PC-3 (cell line): ENCODE measurements at regions not wholly inside any gene's neighbourhood (a gene's known extent, or its start where the extent isn't known, plus 50 kb on each side); places are given as distances from the start of the nearest gene placed in this dataset.

Experiments
- ATAC-seq: fragments of 200-7000 bp; cut with Tn5 transposase; 2 replicates; pipeline ENCODE4 v1.9.1; 2020; ENCODE audit warnings: mild to moderate bottlenecking, moderate library complexity
- BruUV-seq: library from RNA; stranded (reverse); fragments of 400-500 nt; replicated peaks from 2 replicates; lab custom pipeline; 2021; lab: Mats Ljungman, UMichigan
- CTCF ChIA-PET: fragments of 300-600 bp; sonication (Branson Sonifier 250); formaldehyde crosslinking; loops from one replicate; lab custom pipeline; 2022; ENCODE audit warnings: antibody characterized with exemption; lab: Charles Lee
- POLR2A ChIA-PET: fragments of 300-600 bp; sonication (Branson Sonifier 250); formaldehyde crosslinking; loops from one replicate; lab custom pipeline; 2022; ENCODE audit warnings: antibody characterized with exemption; ENCODE audit not compliant: unreplicated experiment; lab: Charles Lee
- DNase-seq: peaks from one replicate; pipeline ENCODE4 v3.0.0-alpha.2; 2015
- H2AFZ ChIP-seq: fragments of 300-600 bp; sonication (generic); 2 replicates; pipeline ENCODE4 v1.6.0; 2016; ENCODE audit warnings: antibody characterized with exemption, low read length
- H3F3A ChIP-seq: fragments of 300-600 bp; sonication (generic); one replicate; pipeline ENCODE4 v1.6.0; 2017; ENCODE audit warnings: antibody characterized with exemption, low read length, control low read depth, mild to moderate bottlenecking; ENCODE audit not compliant: unreplicated experiment
- H3K27ac ChIP-seq: fragments of 300-600 bp; sonication (generic); 2 replicates; pipeline ENCODE4 v1.5.1; 2016; ENCODE audit warnings: mild to moderate bottlenecking, low read length
- H3K27me3 ChIP-seq: fragments of 300-600 bp; sonication (generic); 2 replicates; pipeline ENCODE4 v1.6.1; 2016; ENCODE audit warnings: low read length, mixed read lengths
- H3K36me3 ChIP-seq: fragments of 300-600 bp; sonication (generic); 2 replicates; pipeline ENCODE4 v1.6.1; 2016; ENCODE audit warnings: low read depth, mixed run types, low read length, mixed read lengths
- H3K4me1 ChIP-seq: fragments of 300-600 bp; sonication (generic); 2 replicates; pipeline ENCODE4 v1.5.1; 2016; ENCODE audit warnings: low read length; ENCODE audit not compliant: insufficient read depth
- H3K4me2 ChIP-seq: fragments of 300-600 bp; sonication (generic); 2 replicates; pipeline ENCODE4 v1.6.0; 2016; ENCODE audit warnings: low read length
- H3K4me3 ChIP-seq: fragments of 300-600 bp; sonication (generic); 2 replicates; pipeline ENCODE4 v1.5.1; 2016; ENCODE audit warnings: mild to moderate bottlenecking, low read length, mixed read lengths
- H3K79me2 ChIP-seq: fragments of 300-600 bp; sonication (generic); 2 replicates; pipeline ENCODE4 v1.6.1; 2017; ENCODE audit warnings: low read length, mixed read lengths
- H3K9ac ChIP-seq: fragments of 300-600 bp; sonication (generic); 2 replicates; pipeline ENCODE4 v1.6.0; 2016; ENCODE audit warnings: mild to moderate bottlenecking, low read length
- H3K9me2 ChIP-seq: fragments of 300-600 bp; sonication (generic); replicated peaks from 2 replicates; pipeline ENCODE4 v1.6.1; 2016; ENCODE audit warnings: mixed run types, low read length, mixed read lengths
- H3K9me3 ChIP-seq: fragments of 300-600 bp; sonication (generic); 2 replicates; pipeline ENCODE4 v1.6.1; 2016; ENCODE audit warnings: low read length, mixed read lengths
- H4K20me1 ChIP-seq: fragments of 300-600 bp; sonication (generic); 2 replicates; pipeline ENCODE4 v1.6.1; 2016; ENCODE audit warnings: low read length, mixed read lengths
- CTCF ChIP-seq: fragments of 300-600 bp; sonication (generic); conservative IDR thresholded peaks from 2 replicates; pipeline ENCODE4 v1.5.1; 2017; ENCODE audit warnings: antibody characterized with exemption, low read depth, mild to moderate bottlenecking, low read length
- EZH2 ChIP-seq: fragments of 300-600 bp; sonication (generic); IDR thresholded peaks from one replicate; pipeline ENCODE4 v1.6.1; 2017; ENCODE audit warnings: antibody characterized with exemption, mild to moderate bottlenecking, low read length; ENCODE audit not compliant: unreplicated experiment
- EZH2phosphoT487 ChIP-seq: fragments of 300-600 bp; sonication (generic); IDR thresholded peaks from 2 replicates; pipeline ENCODE4 v1.6.1; 2018; ENCODE audit warnings: mild to moderate bottlenecking, antibody characterized with exemption, low read length, borderline replicate concordance
- intact Hi-C: fragments of 100-400 bp; cut with micrococcal nuclease; formaldehyde crosslinking; loops from 2 replicates; pipeline ENCODE4 v1.9.0; 2023

GRCh38 chr12:76274420-76275083 is 73.7 kb downstream of the BBS10 start:
- ChIA-PET CTCF (no interaction called here), POLR2A (no interaction called here)
- TF ChIP-seq EZH2 (no peak), CTCF (no peak), EZH2phosphoT487 (no peak)
- intact Hi-C loops: no loop called here
- H3K36me3 ChIP-seq: no peaks in the 10 kb centered on the region
- H3K4me1 ChIP-seq: peaks cover 10% of the 10 kb centered on the region
- no peaks in the 10 kb centered on the region for H4K20me1 ChIP-seq
- no peaks in the 10 kb centered on the region for H3F3A ChIP-seq
- H3K9me3 ChIP-seq: no peaks in the 10 kb centered on the region
- no peak for DNase-seq
- H3K27ac ChIP-seq: no peak overlapping the region
- BruUV-seq: no TSS peak
- no peak overlapping the region for H2AFZ ChIP-seq
- H3K9me2 ChIP-seq: 0 out of 2 replicates have a peak, but pooled peaks cover 7% of the 10 kb centered on the region
- no peak for ATAC-seq
- H3K27me3 ChIP-seq: no peaks in the 10 kb centered on the region
- no peaks in the 10 kb centered on the region for H3K79me2 ChIP-seq
- no peak overlapping the region for H3K4me2 ChIP-seq
- H3K4me3 ChIP-seq: no peak overlapping the region
- H3K9ac ChIP-seq: no peak overlapping the region

- H3K9me3 ChIP-seq: no peaks in the 10 kb centered on the region
- no peaks in the 10 kb centered on the region for H3F3A ChIP-seq
- H3K27me3 ChIP-seq: no peaks in the 10 kb centered on the region
- intact Hi-C loops: no loop called here
- no peak overlapping the region for H3K4me2 ChIP-seq
- H3K4me3 ChIP-seq: no peak overlapping the region
- H3K36me3 ChIP-seq: no peaks in the 10 kb centered on the region
- DNase-seq (no peak), ATAC-seq (no peak)
- no peak overlapping the region for H2AFZ ChIP-seq
- H3K9ac ChIP-seq: no peak overlapping the region
- no peak for TF ChIP-seq EZH2
- TF ChIP-seq EZH2phosphoT487: no peak
- TF ChIP-seq CTCF: no peak
- H3K79me2 ChIP-seq: no peaks in the 10 kb centered on the region
- 0 out of 2 replicates have a peak, but pooled peaks cover 3% of the 10 kb centered on the region for H3K9me2 ChIP-seq
- ChIA-PET POLR2A (no interaction called here), CTCF (no interaction called here)
- H3K27ac ChIP-seq: no peak overlapping the region
- BruUV-seq: no TSS peak
- H3K4me1 ChIP-seq: peaks cover 2% of the 10 kb centered on the region; the same call in 1 of the 2 replicates
- H4K20me1 ChIP-seq: no peaks in the 10 kb centered on the region
Measured at GRCh38 chr12:76272287-76272686, 75.9 kb downstream of the BBS10 start.

- Histone ChIP-seq H3K36me3 (no peaks in the 10 kb centered on the region), H3F3A (no peaks in the 10 kb centered on the region), H3K27me3 (no peaks in the 10 kb centered on the region), H2AFZ (no peak overlapping the region), H4K20me1 (no peaks in the 10 kb centered on the region), H3K4me1 (no peaks in the 10 kb centered on the region), H3K4me2 (no peak overlapping the region), H3K9me3 (no peaks in the 10 kb centered on the region), H3K27ac (no peak overlapping the region), H3K9ac (no peak overlapping the region), H3K79me2 (no peaks in the 10 kb centered on the region), H3K4me3 (no peak overlapping the region), H3K9me2 (0 out of 2 replicates have a peak, but pooled peaks cover 3% of the 10 kb centered on the region)
- TF ChIP-seq EZH2: no peak
- TF ChIP-seq CTCF: no peak
- TF ChIP-seq EZH2phosphoT487: no peak
- ChIA-PET CTCF (no interaction called here), POLR2A (no interaction called here)
- DNase-seq (no peak), ATAC-seq (no peak)
- no TSS peak for BruUV-seq
- intact Hi-C loops: no loop called here
Measured at GRCh38 chr12:76270657-76271358, 77.4 kb downstream of the BBS10 start.
